Neural progenitor cell (in vitro differentiated cells): ENCODE measurements at regions not wholly inside any gene's neighbourhood (a gene's known extent, or its start where the extent isn't known, plus 50 kb on each side); places are given as distances from the start of the nearest gene placed in this dataset.

Experiments
- DNase-seq: peaks from one replicate; pipeline ENCODE4 v3.0.0-alpha.2; 2016; ENCODE audit warnings: low spot score
- H2AFZ ChIP-seq: fragments of 200-600 bp; sonication (generic); replicated peaks from 2 replicates; pipeline ENCODE4 v1.6.1; 2016; ENCODE audit warnings: antibody characterized with exemption
- H3F3A ChIP-seq: fragments of 200-600 bp; sonication (generic); 2 replicates; pipeline ENCODE4 v1.6.1; 2016; ENCODE audit warnings: antibody characterized with exemption, low read depth
- H3K27ac ChIP-seq: fragments of 200-600 bp; sonication (generic); 2 replicates; pipeline ENCODE4 v1.5.1; 2016; ENCODE audit warnings: mild to moderate bottlenecking
- H3K27me3 ChIP-seq: fragments of 200-600 bp; sonication (generic); 2 replicates; pipeline ENCODE4 v1.6.1; 2016; ENCODE audit warnings: mild to moderate bottlenecking, moderate library complexity
- H3K36me3 ChIP-seq: fragments of 200-600 bp; sonication (generic); 2 replicates; pipeline ENCODE4 v1.5.1; 2016
- H3K4me1 ChIP-seq: fragments of 200-600 bp; sonication (generic); 2 replicates; pipeline ENCODE4 v1.6.1; 2016; ENCODE audit warnings: mixed run types
- H3K4me2 ChIP-seq: fragments of 200-600 bp; sonication (generic); 2 replicates; pipeline ENCODE4 v1.6.1; 2016
- H3K4me3 ChIP-seq: fragments of 200-600 bp; sonication (generic); 2 replicates; pipeline ENCODE4 v1.5.1; 2016
- H3K79me2 ChIP-seq: fragments of 200-600 bp; sonication (generic); 2 replicates; pipeline ENCODE4 v1.6.1; 2016; ENCODE audit warnings: low read depth
- H3K9ac ChIP-seq: fragments of 200-600 bp; sonication (generic); 2 replicates; pipeline ENCODE4 v1.6.1; 2016
- H3K9me3 ChIP-seq: fragments of 200-600 bp; sonication (generic); 2 replicates; pipeline ENCODE4 v1.5.1; 2016; ENCODE audit warnings: low read depth
- H4K20me1 ChIP-seq: fragments of 200-600 bp; sonication (generic); 2 replicates; pipeline ENCODE4 v1.6.1; 2016; ENCODE audit warnings: low read depth
- H3K27ac Mint-ChIP-seq: 3 replicates; pipeline ENCODE4 v1.8.0; 2021; ENCODE audit warnings: mixed read lengths
- H3K27me3 Mint-ChIP-seq: 2 replicates; pipeline ENCODE4 v1.8.0; 2022; ENCODE audit warnings: low read depth, mild to moderate bottlenecking, inconsistent platforms, moderate library complexity, mixed read lengths; ENCODE audit not compliant: insufficient read depth
- H3K36me3 Mint-ChIP-seq: 3 replicates; pipeline ENCODE4 v1.8.0; 2021; ENCODE audit warnings: mixed read lengths
- H3K4me1 Mint-ChIP-seq: 3 replicates; pipeline ENCODE4 v1.8.0; 2021; ENCODE audit warnings: mixed read lengths
- H3K4me3 Mint-ChIP-seq: 3 replicates; pipeline ENCODE4 v1.8.0; 2021; ENCODE audit warnings: mild to moderate bottlenecking, moderate library complexity, mixed read lengths
- H3K9me3 Mint-ChIP-seq: 3 replicates; pipeline ENCODE4 v1.8.0; 2020; ENCODE audit warnings: mixed read lengths
- CTCF ChIP-seq: fragments of 200-600 bp; sonication (generic); IDR thresholded peaks from 2 replicates; pipeline ENCODE4 v1.5.1; 2017; ENCODE audit warnings: antibody characterized with exemption, mild to moderate bottlenecking
- EZH2 ChIP-seq: fragments of 200-600 bp; sonication (generic); IDR thresholded peaks from 2 replicates; pipeline ENCODE4 v1.6.1; 2017; ENCODE audit warnings: antibody characterized with exemption, mild to moderate bottlenecking, moderate library complexity
- EZH2phosphoT487 ChIP-seq: fragments of 200-600 bp; sonication (generic); IDR thresholded peaks from 2 replicates; pipeline ENCODE4 v1.6.1; 2017; ENCODE audit warnings: antibody characterized with exemption

GRCh38 chr3:176937994-176938393 lies 259.3 kb downstream of the TBL1XR1 start:
- Histone ChIP-seq H3K4me3 (no peak overlapping the region), H3K4me2 (no peak overlapping the region), H3K36me3 (no peaks in the 10 kb centered on the region), H3K79me2 (no peaks in the 10 kb centered on the region), H3K9ac (no peak overlapping the region), H3K9me3 (no peaks in the 10 kb centered on the region), H3K4me1 (peaks cover 6% of the 10 kb centered on the region), H3F3A (peaks cover 3% of the 10 kb centered on the region), H2AFZ (no peak overlapping the region), H3K27me3 (no peaks in the 10 kb centered on the region), H3K27ac (no peak overlapping the region), H4K20me1 (no peaks in the 10 kb centered on the region)
- Mint-ChIP-seq H3K4me1 (no peaks in the 10 kb centered on the region), H3K27me3 (no peaks in the 10 kb centered on the region), H3K27ac (no peak overlapping the region), H3K4me3 (no peak overlapping the region), H3K36me3 (no peaks in the 10 kb centered on the region), H3K9me3 (peaks cover 2% of the 10 kb centered on the region)
- no peak for DNase-seq
- no peak for TF ChIP-seq EZH2phosphoT487
- TF ChIP-seq CTCF, result no peak
- no peak for TF ChIP-seq EZH2

- Histone ChIP-seq H2AFZ (no peak overlapping the region), H3K4me3 (no peak overlapping the region), H4K20me1 (no peaks in the 10 kb centered on the region), H3K27ac (no peak overlapping the region), H3F3A (peaks cover 3% of the 10 kb centered on the region), H3K4me1 (peaks cover 6% of the 10 kb centered on the region), H3K4me2 (no peak overlapping the region), H3K79me2 (no peaks in the 10 kb centered on the region), H3K27me3 (no peaks in the 10 kb centered on the region), H3K9me3 (no peaks in the 10 kb centered on the region), H3K36me3 (no peaks in the 10 kb centered on the region), H3K9ac (no peak overlapping the region)
- DNase-seq, result no peak
- TF ChIP-seq EZH2phosphoT487 (no peak), CTCF (no peak), EZH2 (no peak)
- Mint-ChIP-seq H3K27ac (no peak overlapping the region), H3K9me3 (peaks cover 2% of the 10 kb centered on the region), H3K27me3 (no peaks in the 10 kb centered on the region), H3K36me3 (no peaks in the 10 kb centered on the region), H3K4me1 (no peaks in the 10 kb centered on the region), H3K4me3 (no peak overlapping the region)
Measured at GRCh38 chr3:176937541-176937940, 259.7 kb downstream of the TBL1XR1 start.

- peaks cover 2% of the 10 kb centered on the region for H3K9me3 Mint-ChIP-seq
- H3K36me3 Mint-ChIP-seq, result no peaks in the 10 kb centered on the region
- H3K4me3 Mint-ChIP-seq, result no peak overlapping the region
- no peak for TF ChIP-seq CTCF
- H4K20me1 ChIP-seq, result no peaks in the 10 kb centered on the region
- no peak overlapping the region for H3K27ac Mint-ChIP-seq
- no peak overlapping the region for H3K27ac ChIP-seq
- no peak overlapping the region for H3K4me3 ChIP-seq
- no peak overlapping the region for H2AFZ ChIP-seq
- peaks cover 6% of the 10 kb centered on the region for H3K4me1 ChIP-seq
- DNase-seq, result no peak
- H3K27me3 ChIP-seq, result no peaks in the 10 kb centered on the region
- H3K27me3 Mint-ChIP-seq, result no peaks in the 10 kb centered on the region
- no peaks in the 10 kb centered on the region for H3K4me1 Mint-ChIP-seq
- no peaks in the 10 kb centered on the region for H3K79me2 ChIP-seq
- no peaks in the 10 kb centered on the region for H3K36me3 ChIP-seq
- H3K9me3 ChIP-seq, result no peaks in the 10 kb centered on the region
- H3K4me2 ChIP-seq, result no peak overlapping the region
- H3K9ac ChIP-seq, result no peak overlapping the region
- peaks cover 3% of the 10 kb centered on the region for H3F3A ChIP-seq
Measured at GRCh38 chr3:176935194-176935888, 261.9 kb downstream of the TBL1XR1 start.
